Sciatic nerve (tissue), 2 donors: ENCODE measurements at regions not wholly inside any gene's neighbourhood (a gene's known extent, or its start where the extent isn't known, plus 50 kb on each side); places are given as distances from the start of the nearest gene placed in this dataset.
"Not testable (repeated sequence)": the region's sequence is repeated elsewhere in the genome, so short reads cannot be mapped to it uniquely, and the experiment has no call there.

Source experiments
- ATAC-seq: fragments of 200-7000 bp; cut with Tn5 transposase; one replicate; pipeline ENCODE4 v1.9.1; 2020; ENCODE audit warnings: mild to moderate bottlenecking, moderate library complexity
- DNase-seq: peaks from one replicate; pipeline ENCODE4 v3.0.0-alpha.2; 2020; ENCODE audit warnings: low spot score
- intact Hi-C: fragments of 100-400 bp; cut with DNase I; formaldehyde crosslinking; loops from one replicate; pipeline ENCODE4 v1.14.2; 2022
- donor health status: DM: no; HTN: no; CAD: no.
- donor health status: DM: no; HTN: no; CAD: no.

DNA sequence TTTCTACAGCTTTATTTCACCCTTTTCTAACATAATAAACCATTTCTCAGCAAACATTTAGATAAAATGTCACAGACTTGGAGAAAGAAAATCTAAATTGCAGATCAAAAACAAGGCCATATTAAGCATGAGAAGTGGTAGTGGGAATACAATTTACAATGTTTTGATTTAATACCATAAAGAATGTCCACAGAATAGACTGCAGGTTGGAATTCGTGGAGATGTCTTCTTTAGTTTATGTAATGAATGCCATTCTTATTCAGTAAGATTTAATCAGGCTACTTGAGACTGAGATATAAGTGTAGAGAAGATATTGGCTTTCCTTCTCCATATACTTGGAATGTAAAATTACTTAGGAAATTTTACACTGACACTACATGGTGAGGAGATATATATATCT, 91.9 kb upstream of the ZFP42 start:
- no peak for DNase-seq
- intact Hi-C loops: no loop called here
- ATAC-seq: no peak

DNA sequence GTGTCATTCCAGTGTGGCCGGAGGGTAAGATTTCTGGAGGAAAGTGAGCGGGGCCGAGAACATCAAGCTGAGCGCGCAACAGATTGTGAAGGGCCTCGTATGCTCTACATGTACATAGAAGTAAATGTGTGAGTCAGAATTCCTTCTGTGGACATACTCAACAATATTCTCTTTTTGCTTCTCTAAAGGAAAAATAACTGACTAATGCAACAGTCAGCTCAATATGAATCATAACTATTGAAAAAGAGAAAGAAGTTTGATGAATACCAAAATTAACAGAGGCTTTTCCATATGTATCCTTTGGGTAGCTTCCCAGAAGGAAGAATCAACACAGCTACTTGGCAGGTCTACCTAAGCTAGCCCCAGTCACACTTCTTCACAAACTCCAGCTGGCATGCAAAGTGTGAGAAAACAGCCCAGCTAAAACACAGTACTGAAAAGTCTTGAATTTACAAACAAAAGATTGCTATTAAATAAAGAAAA, 87.5 kb upstream of the ZFP42 start:
- intact Hi-C loops: no loop called here
- DNase-seq: no peak
- no peak for ATAC-seq

DNA sequence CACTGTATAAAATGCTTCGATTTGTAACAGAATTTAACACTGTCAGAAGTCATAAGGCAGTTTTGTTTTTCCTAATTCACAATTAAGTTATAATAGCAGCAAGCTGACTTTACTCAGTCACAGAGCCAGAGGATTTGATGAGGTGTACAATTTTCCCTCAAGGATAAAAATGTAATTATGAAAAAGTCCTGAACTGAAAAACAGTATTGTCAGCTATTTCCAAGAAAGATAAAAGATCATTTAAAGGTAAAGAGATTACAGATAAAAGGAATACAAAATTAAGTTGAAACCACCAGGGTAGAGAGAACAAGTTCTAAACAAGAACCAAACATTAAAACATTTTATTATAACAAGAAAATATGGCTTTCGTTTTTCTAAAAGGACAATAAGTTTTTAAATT, 86.8 kb upstream of the ZFP42 start:
- DNase-seq (no peak), ATAC-seq (no peak)
- intact Hi-C loops: no loop called here

DNA sequence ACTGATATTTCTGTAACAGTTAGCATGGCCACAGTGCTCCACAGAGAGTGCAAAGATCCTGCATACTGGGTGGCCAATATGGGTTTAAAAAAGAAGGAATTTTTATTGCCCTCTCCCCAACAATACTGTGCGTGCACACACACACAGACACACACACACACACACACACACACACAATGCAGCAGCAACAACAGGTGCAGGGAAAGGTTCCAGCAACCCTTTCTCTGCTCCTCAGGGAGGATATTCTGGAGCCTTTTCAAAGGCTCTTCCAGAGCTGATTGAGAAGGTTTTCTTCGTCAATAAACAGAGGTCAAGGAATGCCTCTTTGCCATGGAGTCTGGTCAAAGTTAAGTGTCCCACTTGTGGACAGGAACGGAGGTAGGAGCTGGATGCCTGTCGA, 84.8 kb upstream of the ZFP42 start:
- intact Hi-C loops: no loop called here
- no peak for DNase-seq

DNA sequence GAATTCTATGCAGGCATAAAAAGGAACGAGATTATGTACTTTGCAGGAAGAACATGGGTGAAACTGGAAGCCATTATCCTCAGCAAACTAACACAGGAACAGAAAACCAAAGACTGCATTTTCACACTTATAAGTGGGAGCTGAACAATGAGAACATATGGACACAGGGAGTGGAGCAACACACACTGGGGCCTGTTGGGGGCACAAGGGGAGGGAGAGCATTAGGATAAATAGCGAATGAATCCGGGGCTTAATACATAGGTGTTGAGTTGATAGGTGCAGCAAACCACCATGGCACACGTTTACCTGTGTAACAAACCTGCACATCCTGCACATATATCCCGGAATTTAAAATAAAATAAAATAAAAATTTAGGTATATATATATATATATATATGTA, 80.2 kb upstream of the ZFP42 start:
- DNase-seq, ATAC-seq, intact Hi-C loops: not testable (repeated sequence)

More for the DNA sequence above, 84.8 kb upstream of the ZFP42 start:
- peak; percentile 49 for ATAC-seq

DNA sequence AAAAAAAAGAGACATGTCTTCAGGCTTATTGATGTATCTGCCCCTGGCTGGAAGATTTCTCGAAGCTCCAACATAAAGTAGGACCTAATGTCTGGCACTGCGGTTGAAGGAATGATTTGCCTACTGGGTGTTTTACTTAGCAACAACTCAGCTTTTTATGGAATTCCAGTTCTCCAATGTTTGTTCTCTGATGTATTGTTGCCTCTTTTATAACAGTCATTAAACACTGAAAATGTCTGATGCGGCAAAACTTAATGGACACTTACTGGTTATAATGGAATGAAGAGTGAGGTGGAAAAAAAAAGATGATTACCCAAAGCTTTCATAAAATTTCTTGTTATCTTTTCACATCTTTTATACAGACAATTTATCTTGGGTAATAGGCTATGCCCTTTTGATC, 75.6 kb upstream of the ZFP42 start:
- DNase-seq (no peak), ATAC-seq (no peak)
- intact Hi-C loops: no loop called here

DNA sequence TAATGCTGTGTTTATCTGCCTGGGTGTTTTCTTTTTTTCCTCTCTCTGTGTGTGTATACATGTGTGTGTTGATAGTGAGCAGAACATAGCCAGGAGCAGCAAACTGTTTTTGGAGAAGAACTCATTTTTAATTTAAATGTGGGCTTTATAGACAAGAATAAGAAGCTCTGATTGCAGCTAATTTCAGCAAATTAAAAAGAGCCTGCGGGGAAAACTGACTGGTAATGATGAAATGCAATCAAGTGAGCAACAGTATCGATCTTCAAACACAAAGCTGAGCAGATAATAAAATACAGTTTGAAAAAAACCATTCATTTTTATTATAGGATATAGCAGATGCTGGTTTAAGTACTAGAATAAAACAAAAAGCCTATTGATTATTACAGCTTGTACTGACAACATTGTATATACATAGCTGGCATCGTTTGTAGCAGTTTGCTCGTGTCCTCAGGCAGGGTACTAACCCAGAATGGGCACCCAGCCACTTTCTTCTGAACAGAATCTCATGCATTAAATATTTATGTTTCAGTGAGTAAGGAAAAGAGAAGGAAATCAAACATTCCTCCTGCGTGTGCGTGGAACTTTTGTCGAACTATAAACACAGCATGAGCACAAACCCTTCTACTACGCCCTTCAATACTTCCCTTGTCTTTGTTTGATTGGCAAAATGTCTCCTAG, 73.5 kb upstream of the ZFP42 start:
- DNase-seq: no peak
- intact Hi-C loops: no loop called here
- ATAC-seq: no peak

DNA sequence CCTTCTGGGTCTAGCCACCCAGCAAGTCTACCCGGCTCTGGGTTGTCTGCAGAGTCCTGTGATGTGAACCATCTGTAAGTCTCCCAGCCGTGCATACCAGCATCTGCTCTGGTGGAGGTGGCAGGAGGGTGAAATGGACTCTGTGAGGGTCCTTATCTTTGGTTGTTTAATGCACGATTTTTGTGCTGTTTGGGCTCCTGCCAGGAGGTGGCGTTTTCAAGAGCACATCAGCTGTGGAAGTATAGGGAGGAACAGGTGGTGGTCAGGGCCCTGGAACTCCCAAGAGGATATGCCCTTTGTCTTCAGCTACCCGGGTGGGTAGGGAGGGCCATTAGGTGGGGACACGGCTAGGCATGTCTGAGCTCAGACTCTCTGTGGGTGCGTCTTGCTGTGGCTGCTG, 66.5 kb upstream of the ZFP42 start:
- no peak for DNase-seq
- ATAC-seq: no peak
- intact Hi-C loops: no loop called here

DNA sequence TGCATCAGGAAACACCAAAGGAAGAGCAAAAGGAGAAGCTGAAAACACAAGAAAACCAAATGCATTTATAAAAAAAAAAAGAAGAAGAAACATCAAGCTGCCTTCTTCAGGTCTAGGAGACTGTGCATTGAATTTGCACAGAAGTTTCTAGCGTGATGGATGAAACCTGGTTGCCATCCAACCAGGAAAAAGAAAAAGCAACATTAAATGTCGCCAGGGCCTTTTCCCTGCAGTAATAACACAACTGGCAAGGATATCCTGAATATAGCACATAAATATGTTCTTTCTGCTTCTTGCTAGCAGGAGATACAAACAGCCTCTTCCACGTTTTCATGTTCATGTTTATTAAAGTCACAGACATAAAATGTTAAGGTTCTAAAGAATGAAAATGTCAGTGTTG, 60.8 kb upstream of the ZFP42 start:
- no peak for ATAC-seq
- intact Hi-C loops: no loop called here
- DNase-seq: no peak

DNA sequence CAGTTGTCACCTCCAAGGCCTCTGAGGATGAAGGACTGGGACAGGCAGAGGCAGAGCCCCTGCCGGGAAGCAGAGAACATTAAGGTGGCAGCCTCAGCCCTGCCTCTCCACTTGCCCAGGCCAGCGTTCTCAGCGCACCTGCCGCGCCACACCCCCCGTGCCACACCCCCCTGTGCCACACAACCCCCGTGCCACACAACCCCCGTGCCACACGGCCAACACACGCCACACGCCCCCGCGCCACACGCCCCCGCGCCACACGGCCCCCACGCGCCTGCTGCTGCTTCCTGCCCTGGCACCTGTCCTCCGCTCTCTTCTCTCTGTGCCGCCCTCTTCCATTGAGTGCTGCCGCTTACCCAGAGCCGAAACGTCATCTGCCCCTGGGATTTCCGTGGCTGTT, 58.0 kb upstream of the ZFP42 start:
- ATAC-seq: peak; percentile 34
- intact Hi-C loops: no loop called here
- DNase-seq: no peak

DNA sequence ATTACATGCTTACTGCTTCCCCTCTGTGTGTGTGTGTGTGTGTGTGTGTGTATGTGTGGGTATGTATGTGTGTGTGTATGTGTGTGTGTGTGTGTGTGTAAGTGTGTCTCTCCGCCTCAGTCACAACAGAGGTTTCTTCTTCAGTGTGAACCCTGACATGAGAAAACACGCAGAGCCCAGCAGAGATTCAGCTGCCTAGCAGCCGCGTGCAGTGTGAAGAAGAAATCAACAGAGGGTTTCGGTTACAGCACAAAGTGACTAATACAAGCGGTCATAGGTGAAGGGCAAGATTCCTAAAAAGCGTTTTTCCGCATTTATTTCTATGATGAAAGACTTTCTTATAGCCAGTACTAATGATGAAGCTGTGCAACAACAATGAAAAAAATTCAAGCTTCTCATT, 55.3 kb upstream of the ZFP42 start:
- DNase-seq (no peak), ATAC-seq (peak; percentile 65)
- intact Hi-C loops: no loop called here

DNA sequence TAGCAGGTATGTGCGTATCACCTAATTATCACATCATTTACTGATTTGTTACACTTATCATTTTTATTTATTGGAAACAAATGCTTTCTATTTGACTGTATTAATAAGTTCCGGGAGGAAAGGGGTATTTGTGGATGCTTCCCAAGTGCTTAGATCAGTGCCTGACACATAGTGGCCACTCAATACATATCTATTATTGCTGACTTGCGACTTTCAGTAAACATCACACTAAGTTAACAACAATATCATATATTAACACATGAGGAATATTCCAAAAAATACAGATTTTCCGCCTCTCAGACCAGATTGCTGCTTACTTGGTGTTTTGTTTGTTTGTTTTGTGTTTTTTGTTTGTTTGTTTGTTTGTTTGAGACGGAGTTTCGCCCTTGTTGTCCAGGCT, 52.6 kb upstream of the ZFP42 start:
- ATAC-seq (no peak), DNase-seq (no peak)
- intact Hi-C loops: no loop called here

DNA sequence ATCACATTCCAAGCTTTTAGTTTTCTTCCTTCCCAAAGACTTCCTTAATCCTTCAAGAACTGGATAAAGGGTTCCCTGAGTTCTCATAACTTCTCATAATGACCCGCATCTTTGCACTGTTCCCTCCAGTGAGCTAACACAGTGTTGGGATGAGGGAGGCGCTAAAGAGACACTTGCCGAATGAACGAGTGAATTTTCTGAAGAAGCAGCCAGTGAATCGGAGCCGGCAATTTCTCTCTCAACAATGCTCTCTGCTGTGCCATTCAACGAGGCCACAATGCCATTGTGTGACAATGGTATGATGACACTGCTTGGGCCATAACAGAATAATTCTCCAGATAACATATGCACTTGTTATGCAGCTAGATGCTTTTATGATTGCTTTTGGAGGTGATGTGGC, 51.4 kb upstream of the ZFP42 start:
- no peak for DNase-seq
- no peak for ATAC-seq
- intact Hi-C loops: no loop called here
